ENCODE measurements at regions not wholly inside any gene's neighbourhood (a gene's known extent, or its start where the extent isn't known, plus 50 kb on each side); places are given as distances from the start of the nearest gene placed in this dataset.

- H3K4me1 ChIP-seq (ENCODE audit: control insufficient read depth, insufficient read depth, low read length, poor library complexity, severe bottlenecking) = no peaks in the 10 kb centered on the region
- no peaks in the 10 kb centered on the region for H3K36me3 ChIP-seq (ENCODE audit: control insufficient read depth, insufficient read depth, low read length)
- no peak overlapping the region for H3K4me3 ChIP-seq (ENCODE audit: insufficient read depth, low read depth, low read length, poor library complexity, severe bottlenecking)
- H3K27me3 ChIP-seq (replicated peaks; ENCODE audit: control insufficient read depth, insufficient read depth, low read length, poor library complexity, severe bottlenecking) = no peaks in the 10 kb centered on the region
- no peak overlapping the region for H3K27ac ChIP-seq (ENCODE audit: insufficient read depth, low read length, poor library complexity, severe bottlenecking)
- no peaks in the 10 kb centered on the region for H3K9me3 ChIP-seq (ENCODE audit: control insufficient read depth, low read length)
- no peak for DNase-seq
These were observed 170.1 kb downstream of the RBM43 start for GRCh38 chr2:151091583-151091982.

- Histone ChIP-seq H3K27me3 (replicated peaks; ENCODE audit: control insufficient read depth, insufficient read depth, low read length, poor library complexity, severe bottlenecking) (no peaks in the 10 kb centered on the region), H3K36me3 (ENCODE audit: control insufficient read depth, insufficient read depth, low read length) (no peaks in the 10 kb centered on the region), H3K4me3 (ENCODE audit: insufficient read depth, low read depth, low read length, poor library complexity, severe bottlenecking) (no peak overlapping the region), H3K4me1 (ENCODE audit: control insufficient read depth, insufficient read depth, low read length, poor library complexity, severe bottlenecking) (no peaks in the 10 kb centered on the region), H3K27ac (ENCODE audit: insufficient read depth, low read length, poor library complexity, severe bottlenecking) (no peak overlapping the region), H3K9me3 (ENCODE audit: control insufficient read depth, low read length) (no peaks in the 10 kb centered on the region)
- no peak for DNase-seq
These were observed 174.3 kb downstream of the RBM43 start for GRCh38 chr2:151087377-151087776.

- no peak overlapping the region for H3K4me3 ChIP-seq (ENCODE audit: insufficient read depth, low read depth, low read length, poor library complexity, severe bottlenecking)
- DNase-seq = no peak
These were observed 176.5 kb downstream of the RBM43 start for GRCh38 chr2:151085181-151085611.

GRCh38 chr2:151083856-151084795 is 177.5 kb downstream of the RBM43 start:
- no peaks in the 10 kb centered on the region for H3K36me3 ChIP-seq (ENCODE audit: control insufficient read depth, insufficient read depth, low read length)
- no peaks in the 10 kb centered on the region for H3K27me3 ChIP-seq (replicated peaks; ENCODE audit: control insufficient read depth, insufficient read depth, low read length, poor library complexity, severe bottlenecking)
- no peak for DNase-seq
- H3K4me1 ChIP-seq (ENCODE audit: control insufficient read depth, insufficient read depth, low read length, poor library complexity, severe bottlenecking) = no peaks in the 10 kb centered on the region
- H3K4me3 ChIP-seq (ENCODE audit: insufficient read depth, low read depth, low read length, poor library complexity, severe bottlenecking) = no peak overlapping the region
- H3K9me3 ChIP-seq (ENCODE audit: control insufficient read depth, low read length) = no peaks in the 10 kb centered on the region
- no peak overlapping the region for H3K27ac ChIP-seq (ENCODE audit: insufficient read depth, low read length, poor library complexity, severe bottlenecking)

More at GRCh38 chr2:151085181-151085611, 176.5 kb downstream of the RBM43 start:
- H3K27ac ChIP-seq (ENCODE audit: insufficient read depth, low read length, poor library complexity, severe bottlenecking) = no peak overlapping the region
- H3K9me3 ChIP-seq (ENCODE audit: control insufficient read depth, low read length) = no peaks in the 10 kb centered on the region
- no peaks in the 10 kb centered on the region for H3K27me3 ChIP-seq (replicated peaks; ENCODE audit: control insufficient read depth, insufficient read depth, low read length, poor library complexity, severe bottlenecking)
- no peaks in the 10 kb centered on the region for H3K36me3 ChIP-seq (ENCODE audit: control insufficient read depth, insufficient read depth, low read length)
- no peaks in the 10 kb centered on the region for H3K4me1 ChIP-seq (ENCODE audit: control insufficient read depth, insufficient read depth, low read length, poor library complexity, severe bottlenecking)

GRCh38 chr2:151078889-151079288 is 182.8 kb downstream of the RBM43 start:
- H3K4me3 ChIP-seq (ENCODE audit: insufficient read depth, low read depth, low read length, poor library complexity, severe bottlenecking) = no peak overlapping the region
- no peaks in the 10 kb centered on the region for H3K36me3 ChIP-seq (ENCODE audit: control insufficient read depth, insufficient read depth, low read length)
- no peak for DNase-seq

GRCh38 chr2:151071906-151072305 is 189.8 kb downstream of the RBM43 start:
- Histone ChIP-seq H3K9me3 (ENCODE audit: control insufficient read depth, low read length) (no peaks in the 10 kb centered on the region), H3K27me3 (replicated peaks; ENCODE audit: control insufficient read depth, insufficient read depth, low read length, poor library complexity, severe bottlenecking) (no peaks in the 10 kb centered on the region), H3K4me1 (ENCODE audit: control insufficient read depth, insufficient read depth, low read length, poor library complexity, severe bottlenecking) (no peaks in the 10 kb centered on the region), H3K4me3 (ENCODE audit: insufficient read depth, low read depth, low read length, poor library complexity, severe bottlenecking) (no peak overlapping the region), H3K27ac (ENCODE audit: insufficient read depth, low read length, poor library complexity, severe bottlenecking) (no peak overlapping the region), H3K36me3 (ENCODE audit: control insufficient read depth, insufficient read depth, low read length) (no peaks in the 10 kb centered on the region)
- no peak for DNase-seq

More at GRCh38 chr2:151078889-151079288, 182.8 kb downstream of the RBM43 start:
- Histone ChIP-seq H3K27ac (ENCODE audit: insufficient read depth, low read length, poor library complexity, severe bottlenecking) (no peak overlapping the region), H3K4me1 (ENCODE audit: control insufficient read depth, insufficient read depth, low read length, poor library complexity, severe bottlenecking) (no peaks in the 10 kb centered on the region), H3K27me3 (replicated peaks; ENCODE audit: control insufficient read depth, insufficient read depth, low read length, poor library complexity, severe bottlenecking) (no peaks in the 10 kb centered on the region), H3K9me3 (ENCODE audit: control insufficient read depth, low read length) (no peaks in the 10 kb centered on the region)

- no peak overlapping the region for H3K4me3 ChIP-seq (ENCODE audit: insufficient read depth, low read depth, low read length, poor library complexity, severe bottlenecking)
- H3K9me3 ChIP-seq (ENCODE audit: control insufficient read depth, low read length) = no peaks in the 10 kb centered on the region
- DNase-seq = no peak
- H3K27ac ChIP-seq (ENCODE audit: insufficient read depth, low read length, poor library complexity, severe bottlenecking) = no peak overlapping the region
- no peaks in the 10 kb centered on the region for H3K4me1 ChIP-seq (ENCODE audit: control insufficient read depth, insufficient read depth, low read length, poor library complexity, severe bottlenecking)
- H3K27me3 ChIP-seq (replicated peaks; ENCODE audit: control insufficient read depth, insufficient read depth, low read length, poor library complexity, severe bottlenecking) = no peaks in the 10 kb centered on the region
- H3K36me3 ChIP-seq (ENCODE audit: control insufficient read depth, insufficient read depth, low read length) = no peaks in the 10 kb centered on the region
These were observed 190.3 kb downstream of the RBM43 start for GRCh38 chr2:151071382-151071781.

- Histone ChIP-seq H3K27me3 (replicated peaks; ENCODE audit: control insufficient read depth, insufficient read depth, low read length, poor library complexity, severe bottlenecking) (no peaks in the 10 kb centered on the region), H3K9me3 (ENCODE audit: control insufficient read depth, low read length) (no peaks in the 10 kb centered on the region), H3K4me1 (ENCODE audit: control insufficient read depth, insufficient read depth, low read length, poor library complexity, severe bottlenecking) (no peaks in the 10 kb centered on the region), H3K4me3 (ENCODE audit: insufficient read depth, low read depth, low read length, poor library complexity, severe bottlenecking) (no peak overlapping the region), H3K27ac (ENCODE audit: insufficient read depth, low read length, poor library complexity, severe bottlenecking) (no peak overlapping the region), H3K36me3 (ENCODE audit: control insufficient read depth, insufficient read depth, low read length) (no peaks in the 10 kb centered on the region)
- no peak for DNase-seq
These were observed 191.4 kb downstream of the RBM43 start for GRCh38 chr2:151070253-151070652.

- DNase-seq = no peak
- H3K9me3 ChIP-seq (ENCODE audit: control insufficient read depth, low read length) = no peaks in the 10 kb centered on the region
- H3K27me3 ChIP-seq (replicated peaks; ENCODE audit: control insufficient read depth, insufficient read depth, low read length, poor library complexity, severe bottlenecking) = no peaks in the 10 kb centered on the region
- H3K27ac ChIP-seq (ENCODE audit: insufficient read depth, low read length, poor library complexity, severe bottlenecking) = no peak overlapping the region
- H3K4me1 ChIP-seq (ENCODE audit: control insufficient read depth, insufficient read depth, low read length, poor library complexity, severe bottlenecking) = no peaks in the 10 kb centered on the region
- H3K36me3 ChIP-seq (ENCODE audit: control insufficient read depth, insufficient read depth, low read length) = no peaks in the 10 kb centered on the region
- no peak overlapping the region for H3K4me3 ChIP-seq (ENCODE audit: insufficient read depth, low read depth, low read length, poor library complexity, severe bottlenecking)
These were observed 193.8 kb downstream of the RBM43 start for GRCh38 chr2:151067658-151068369.

- no peak for DNase-seq
- no peaks in the 10 kb centered on the region for H3K27me3 ChIP-seq (replicated peaks; ENCODE audit: control insufficient read depth, insufficient read depth, low read length, poor library complexity, severe bottlenecking)
- no peaks in the 10 kb centered on the region for H3K36me3 ChIP-seq (ENCODE audit: control insufficient read depth, insufficient read depth, low read length)
- H3K4me3 ChIP-seq (ENCODE audit: insufficient read depth, low read depth, low read length, poor library complexity, severe bottlenecking) = no peak overlapping the region
- H3K4me1 ChIP-seq (ENCODE audit: control insufficient read depth, insufficient read depth, low read length, poor library complexity, severe bottlenecking) = no peaks in the 10 kb centered on the region
- H3K9me3 ChIP-seq (ENCODE audit: control insufficient read depth, low read length) = no peaks in the 10 kb centered on the region
- no peak overlapping the region for H3K27ac ChIP-seq (ENCODE audit: insufficient read depth, low read length, poor library complexity, severe bottlenecking)
These were observed 198.4 kb downstream of the RBM43 start for GRCh38 chr2:151063271-151063670.

Measured in effector memory CD4-positive, alpha-beta T cell (primary cell).